HG02981 (cell line): ENCODE measurements at regions not wholly inside any gene's neighbourhood (a gene's known extent, or its start where the extent isn't known, plus 50 kb on each side); places are given as distances from the start of the nearest gene placed in this dataset.
"Not testable (repeated sequence)": the region's sequence is repeated elsewhere in the genome, so short reads cannot be mapped to it uniquely, and the experiment has no call there.

Experiments
- ATAC-seq: cut with Tn5 transposase; IDR thresholded peaks from one replicate; pipeline ENCODE4 v1.9.1; 2021; ENCODE audit warnings: mild to moderate bottlenecking, moderate library complexity; ENCODE audit not compliant: unreplicated experiment

DNA sequence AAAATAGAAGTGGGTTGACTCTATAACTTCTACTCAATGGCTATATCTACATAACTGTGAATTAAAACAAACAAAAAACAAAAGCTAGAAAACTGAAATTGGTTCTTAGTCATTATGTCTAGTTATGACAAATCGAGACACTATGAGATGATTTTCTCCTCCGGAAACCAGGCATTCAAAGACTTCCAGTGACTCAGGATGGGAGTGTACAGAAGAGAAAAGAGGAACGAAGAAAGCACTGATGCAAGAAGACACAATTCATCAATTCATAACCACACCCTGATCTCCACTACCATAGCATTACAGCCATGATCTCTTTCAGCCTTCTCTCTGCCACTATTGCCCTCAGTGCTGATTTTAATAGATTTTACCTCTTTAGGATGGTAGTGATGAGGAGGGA, 253.6 kb downstream of the CBLL2 start:
- peak; percentile 99 for ATAC-seq

DNA sequence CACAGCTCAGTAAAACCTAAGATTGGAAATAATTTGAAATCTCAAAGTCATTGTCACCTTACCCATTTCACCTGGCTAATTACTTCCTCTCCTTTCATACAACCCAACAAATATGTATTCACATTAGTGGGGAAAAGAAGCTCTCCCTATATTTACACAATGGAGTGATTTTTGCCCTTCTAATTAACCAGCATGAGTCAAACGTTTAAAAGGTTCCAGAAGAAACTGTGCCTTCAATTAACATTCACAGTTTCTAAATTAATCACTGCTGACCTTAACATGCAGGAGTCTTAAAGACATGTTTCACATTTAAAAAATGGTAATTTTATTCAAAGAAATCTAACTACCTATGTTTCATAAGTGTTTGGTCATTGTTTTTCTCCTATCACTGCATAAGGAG, 254.6 kb downstream of the CBLL2 start:
- no peak for ATAC-seq

DNA sequence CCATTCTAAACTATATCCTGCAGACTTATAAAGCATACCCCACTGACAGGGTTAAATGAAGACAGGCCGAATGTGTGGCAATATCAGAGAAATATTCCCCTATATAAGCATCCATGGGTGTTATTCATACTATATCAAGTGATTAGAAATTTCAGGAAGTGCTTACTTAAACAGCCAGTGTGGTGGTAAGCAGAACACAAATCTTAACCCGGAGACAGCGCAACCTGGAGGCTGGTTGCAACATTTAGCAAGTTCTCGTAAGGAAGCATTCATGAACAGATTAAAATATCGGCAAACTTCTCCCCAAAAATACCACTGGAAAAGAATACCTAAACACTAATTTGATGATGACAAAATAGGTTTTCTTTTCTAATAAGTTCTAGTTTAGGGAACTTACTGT, 261.2 kb downstream of the CBLL2 start:
- no peak for ATAC-seq

DNA sequence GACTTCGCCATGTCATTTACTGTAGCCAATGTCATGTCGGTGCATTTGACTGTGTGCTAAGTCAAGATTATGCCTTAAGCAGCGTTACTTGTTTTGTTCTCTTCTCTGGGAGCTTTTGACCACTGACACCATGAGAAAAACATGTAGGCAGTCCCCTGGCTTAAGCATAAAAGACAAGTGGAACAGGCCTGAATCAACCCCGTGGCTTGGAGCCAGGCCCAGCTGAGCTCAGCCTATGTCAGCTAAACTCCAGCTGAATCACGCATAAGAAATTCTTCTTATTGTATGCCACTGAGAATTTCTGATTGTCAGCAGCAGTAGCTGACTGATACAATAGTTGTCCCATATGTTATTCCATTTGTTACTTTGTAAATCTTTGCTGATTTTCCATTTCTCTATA, 261.9 kb downstream of the CBLL2 start:
- no peak for ATAC-seq

DNA sequence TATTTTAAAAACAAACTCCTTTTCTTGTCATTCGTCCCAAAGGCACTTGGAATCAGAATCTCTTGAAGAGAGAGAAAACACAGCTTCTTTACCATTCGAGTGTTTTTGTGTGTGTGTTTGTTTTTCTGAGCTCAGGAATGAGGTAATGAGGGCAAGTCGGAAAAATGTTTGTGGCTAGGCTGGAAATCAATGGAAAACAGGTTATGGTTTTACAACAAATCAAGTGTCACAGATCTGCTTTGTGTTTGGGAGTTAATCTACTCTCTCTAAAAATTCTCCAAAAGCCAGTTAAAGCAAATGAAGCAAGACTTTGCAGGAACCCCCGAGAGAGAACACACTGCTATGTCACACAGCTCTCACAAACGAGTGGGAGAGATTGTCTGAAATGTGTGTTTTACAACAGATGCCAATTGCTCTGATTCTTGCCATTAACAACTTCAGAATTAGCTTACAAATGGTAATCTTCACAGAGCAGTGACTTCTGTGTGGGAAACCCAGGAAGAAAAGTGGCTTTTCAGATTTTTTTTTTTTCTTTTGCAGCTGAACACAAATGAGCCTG, 264.1 kb downstream of the CBLL2 start:
- no peak for ATAC-seq

DNA sequence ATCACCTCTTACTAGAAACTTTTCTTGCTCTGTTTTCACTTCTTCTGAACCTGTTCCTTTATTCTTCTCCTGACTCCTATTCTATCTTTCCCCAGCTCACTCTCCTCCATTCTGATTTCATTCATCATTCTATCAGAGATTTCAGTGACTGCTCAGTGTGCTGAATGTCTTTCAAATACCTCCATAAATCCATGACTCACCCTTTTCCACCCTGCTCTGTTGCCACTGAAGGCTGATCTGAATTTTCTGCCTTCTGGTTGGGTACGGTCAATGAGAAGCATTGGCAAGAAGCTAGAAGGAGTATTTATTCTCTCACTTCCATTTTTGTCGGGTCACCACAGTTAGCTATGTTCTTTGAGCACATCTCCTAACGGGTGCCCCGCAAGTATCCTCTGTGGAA, 265.9 kb downstream of the CBLL2 start:
- ATAC-seq: no peak

DNA sequence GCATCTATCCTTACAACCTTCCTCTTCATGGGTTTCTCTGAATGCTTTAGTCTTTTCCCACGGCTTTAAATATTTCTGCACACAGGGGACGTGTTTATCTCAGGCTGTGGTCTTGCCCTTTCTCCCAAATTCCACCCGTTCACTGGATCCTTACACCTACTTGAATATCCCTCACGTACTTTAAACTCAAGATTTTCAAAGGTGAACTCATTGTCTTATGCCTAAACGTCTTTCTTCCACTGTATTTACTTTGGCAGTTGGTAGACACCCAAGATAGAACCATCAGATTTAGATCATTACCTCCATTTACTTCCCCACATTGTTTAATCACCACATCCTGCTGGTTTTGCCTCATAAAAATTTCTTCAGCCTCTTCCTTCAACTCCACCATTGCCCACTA, 269.2 kb downstream of the CBLL2 start:
- ATAC-seq: no peak

DNA sequence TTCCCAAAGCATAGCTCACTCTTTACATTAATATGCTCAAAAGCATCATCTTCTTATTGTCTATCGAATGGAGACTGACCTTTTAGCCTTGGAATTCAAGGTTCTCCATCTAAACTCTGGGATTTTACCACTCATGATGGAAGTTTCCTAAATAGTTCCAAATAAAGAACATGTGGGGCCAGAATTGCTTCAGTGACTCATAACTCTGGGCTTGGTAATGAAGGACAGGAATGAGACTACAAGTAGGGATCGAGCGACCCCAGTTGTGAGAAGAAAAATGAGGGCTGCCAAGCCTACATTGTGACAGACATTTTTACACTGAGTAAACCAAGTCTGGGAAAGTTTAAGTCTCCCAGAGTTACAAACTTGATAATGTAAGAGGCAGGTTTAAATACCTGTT, 269.9 kb downstream of the CBLL2 start:
- no peak for ATAC-seq

DNA sequence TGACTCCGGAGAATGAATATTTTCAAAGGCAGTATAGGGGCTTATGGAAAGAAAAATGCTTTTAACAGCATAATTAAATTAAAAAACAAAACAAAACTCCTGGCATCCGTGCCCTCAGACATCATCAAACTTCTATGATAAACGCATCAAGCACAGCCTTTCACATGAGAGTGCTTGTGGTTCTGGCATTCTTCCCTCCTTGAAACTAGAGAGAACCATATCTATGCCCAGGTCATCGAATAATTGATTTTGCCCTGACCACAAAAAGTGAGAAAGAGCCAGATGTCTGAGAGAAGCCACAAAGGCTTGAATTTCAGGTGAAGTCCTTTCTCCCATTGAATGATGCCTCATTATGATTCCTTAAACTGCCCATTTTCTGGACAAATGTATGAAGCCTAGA, 286.8 kb downstream of the CBLL2 start:
- ATAC-seq: no peak

DNA sequence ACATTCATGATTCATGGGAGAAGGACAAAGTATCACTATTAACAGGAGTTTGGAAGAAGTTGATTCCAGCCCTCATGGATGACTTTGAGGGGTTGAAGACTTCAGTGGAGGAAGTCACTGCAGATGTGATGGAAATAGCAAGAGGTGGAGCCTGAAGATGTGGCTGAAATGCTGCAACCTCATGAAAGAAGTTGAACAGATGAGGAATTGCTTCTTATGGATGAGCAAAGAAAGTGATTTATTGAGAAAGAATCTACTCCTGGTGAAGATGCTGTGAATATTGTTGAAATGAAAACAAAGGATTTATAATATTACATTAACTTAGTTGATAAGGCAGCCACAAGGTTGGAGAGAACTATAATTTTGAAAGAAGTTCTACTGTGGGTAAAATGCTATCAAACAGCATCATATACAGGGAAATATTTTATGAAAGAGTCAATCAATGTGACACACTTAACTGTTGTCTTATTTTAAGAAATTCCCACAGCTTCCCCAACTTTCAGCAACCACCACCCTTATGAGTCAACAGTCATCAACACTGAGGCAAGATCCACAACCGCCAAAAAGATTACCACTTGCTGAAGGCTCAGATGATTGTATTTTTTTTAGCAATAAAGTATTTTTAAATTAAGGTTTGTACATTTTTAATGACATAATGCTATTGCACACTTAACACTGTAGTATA, 302.6 kb downstream of the CBLL2 start:
- ATAC-seq: no peak

DNA sequence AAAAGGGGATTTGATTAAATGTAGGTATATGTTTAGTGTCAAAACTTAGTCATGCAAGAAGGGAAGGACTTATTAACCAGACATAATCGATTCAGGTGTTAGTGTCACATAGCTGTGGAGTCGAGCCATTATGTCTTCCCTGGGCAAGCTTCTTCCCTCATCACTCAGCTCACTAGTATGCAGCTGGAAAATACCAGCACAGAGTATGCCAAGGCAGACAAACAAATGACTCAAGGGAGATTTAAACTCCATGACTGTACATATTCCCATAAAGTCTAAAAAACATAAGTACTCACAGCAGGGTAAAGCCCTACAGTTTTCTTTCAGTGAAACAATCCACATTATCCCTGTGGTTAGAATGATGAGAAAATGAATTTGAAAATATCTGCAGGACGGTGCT, 304.5 kb downstream of the CBLL2 start:
- no peak for ATAC-seq

DNA sequence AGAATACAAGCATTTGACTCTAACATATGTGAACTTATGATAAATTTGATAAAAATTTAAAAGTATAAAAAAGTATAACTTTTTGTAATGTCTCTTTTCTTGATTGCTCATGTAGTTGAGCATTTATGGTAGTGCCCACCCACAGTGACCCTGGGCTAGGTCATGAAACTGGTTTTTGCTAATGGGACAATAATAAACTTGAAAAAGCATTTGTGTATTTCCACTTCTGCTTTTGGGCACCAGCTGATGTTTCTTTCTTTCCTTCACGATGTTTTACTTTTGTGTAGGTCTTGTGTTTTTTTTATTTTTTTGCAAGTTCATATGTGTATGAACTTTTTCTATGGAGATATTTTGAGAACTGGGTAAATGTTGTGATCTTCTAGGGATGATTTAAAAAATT, 313.1 kb downstream of the CBLL2 start:
- no peak for ATAC-seq

DNA sequence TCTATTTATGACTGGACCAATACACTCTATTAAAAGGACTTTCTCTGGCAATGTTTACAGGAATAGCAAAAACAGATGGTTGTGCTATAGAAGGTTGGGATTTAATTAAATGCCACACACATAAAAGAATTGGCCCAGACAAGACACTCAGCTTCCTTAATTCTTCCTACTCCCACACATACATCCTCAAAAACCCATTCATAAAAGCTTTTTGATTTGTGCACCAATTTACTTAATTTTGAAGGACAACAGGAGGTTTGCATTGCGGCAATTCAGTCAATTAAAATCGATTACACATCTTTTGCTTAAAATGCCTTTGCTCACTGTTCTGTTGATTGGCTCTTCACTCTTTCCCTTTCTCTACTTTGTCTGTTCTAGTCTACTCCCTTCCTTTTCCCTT, 317.1 kb downstream of the CBLL2 start:
- ATAC-seq: no peak

DNA sequence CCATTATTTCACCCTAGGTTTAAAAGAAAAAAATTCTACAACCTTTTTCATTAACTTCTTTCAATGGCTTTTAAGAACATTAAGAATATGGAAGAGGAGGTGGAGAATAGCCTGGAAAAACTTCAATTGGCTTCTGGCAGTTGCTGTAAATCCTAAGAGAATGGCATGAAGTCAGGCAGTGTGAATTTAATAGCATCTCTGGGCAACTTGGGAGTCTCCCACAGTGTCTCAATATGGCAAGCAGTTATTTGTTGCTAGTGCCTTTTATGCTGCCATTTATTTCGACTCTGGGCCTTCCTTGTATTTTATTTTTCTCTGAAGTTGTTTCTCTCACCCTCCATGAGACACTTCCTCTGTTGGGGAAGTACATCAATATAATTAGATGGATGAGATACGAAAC, 322.1 kb downstream of the CBLL2 start:
- no peak for ATAC-seq

DNA sequence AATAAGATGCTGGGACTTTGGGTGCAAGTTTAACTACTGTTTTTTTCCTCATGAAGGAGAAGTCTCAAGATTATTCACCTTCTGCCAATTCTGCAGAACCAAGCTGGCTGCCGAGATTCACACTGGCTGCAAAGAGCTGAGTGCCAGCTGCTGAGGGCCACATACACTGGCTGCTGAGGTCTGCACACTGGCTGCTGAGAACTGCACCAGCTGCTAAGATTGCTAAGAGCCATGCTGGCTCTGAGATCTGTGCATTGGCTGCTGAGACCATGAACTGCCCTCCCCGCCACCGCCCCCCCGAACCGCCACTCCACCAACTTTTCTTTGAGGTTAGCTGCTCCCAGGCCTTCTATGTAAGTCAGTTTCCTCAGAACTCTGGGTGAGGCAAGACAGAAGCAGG, 330.3 kb downstream of the CBLL2 start:
- ATAC-seq: no peak

DNA sequence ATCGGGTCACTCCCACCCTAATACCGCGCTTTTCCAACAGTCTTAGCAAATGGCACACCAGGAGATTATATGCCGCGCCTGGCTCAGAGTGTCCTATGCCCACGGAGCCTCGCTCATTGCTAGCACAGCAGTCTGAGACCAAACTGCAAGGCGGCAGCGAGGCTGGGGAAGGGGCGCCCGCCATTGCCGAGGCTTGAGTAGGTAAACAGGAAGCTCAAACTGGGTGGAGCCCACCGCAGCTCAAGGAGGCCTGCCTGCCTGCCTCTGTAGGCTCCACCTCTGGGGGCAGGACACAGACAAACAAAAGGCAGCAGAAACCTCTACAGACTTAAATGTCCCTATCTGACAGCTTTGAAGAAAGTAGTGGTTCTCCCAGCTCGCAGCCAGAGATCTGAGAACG, 336.7 kb downstream of the CBLL2 start:
- not testable (repeated sequence) for ATAC-seq

DNA sequence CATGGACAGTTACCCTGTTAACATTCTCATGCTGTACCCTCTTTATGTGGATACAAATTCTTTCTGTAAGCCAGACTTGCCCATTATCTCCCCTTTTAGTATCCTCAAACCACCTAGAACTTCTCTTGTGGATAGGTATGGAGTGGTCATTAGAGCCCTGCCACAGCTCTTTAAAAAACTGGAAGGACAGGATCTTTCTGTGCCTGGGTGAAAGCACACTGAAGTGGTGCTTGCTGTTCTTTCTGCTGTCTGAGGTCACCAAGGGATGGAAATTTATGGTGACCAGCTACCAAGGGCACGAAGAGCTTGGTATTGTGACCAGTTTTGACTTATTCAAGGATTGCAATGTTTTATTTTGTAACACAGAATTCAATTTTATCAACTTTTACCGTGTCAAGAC, 344.2 kb downstream of the CBLL2 start:
- no peak for ATAC-seq

DNA sequence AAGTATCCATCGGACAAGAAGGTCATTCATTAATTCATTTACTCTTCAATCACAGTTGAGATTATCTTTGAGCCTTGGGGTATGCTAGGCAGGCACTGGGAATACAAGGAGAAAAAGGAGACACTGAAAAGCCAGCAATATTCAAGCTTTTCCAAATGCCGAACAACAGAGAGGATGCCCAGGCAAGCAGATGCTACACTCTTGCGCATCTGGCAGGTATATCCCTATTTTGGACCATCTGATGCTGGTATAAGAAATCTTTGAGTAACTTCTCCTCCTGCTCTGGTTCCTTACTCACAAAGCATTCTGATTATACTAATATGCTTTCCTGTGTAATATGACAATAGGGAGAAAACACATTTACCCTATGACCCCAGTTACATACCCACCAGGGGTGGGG, 354.9 kb downstream of the CBLL2 start:
- no peak for ATAC-seq

DNA sequence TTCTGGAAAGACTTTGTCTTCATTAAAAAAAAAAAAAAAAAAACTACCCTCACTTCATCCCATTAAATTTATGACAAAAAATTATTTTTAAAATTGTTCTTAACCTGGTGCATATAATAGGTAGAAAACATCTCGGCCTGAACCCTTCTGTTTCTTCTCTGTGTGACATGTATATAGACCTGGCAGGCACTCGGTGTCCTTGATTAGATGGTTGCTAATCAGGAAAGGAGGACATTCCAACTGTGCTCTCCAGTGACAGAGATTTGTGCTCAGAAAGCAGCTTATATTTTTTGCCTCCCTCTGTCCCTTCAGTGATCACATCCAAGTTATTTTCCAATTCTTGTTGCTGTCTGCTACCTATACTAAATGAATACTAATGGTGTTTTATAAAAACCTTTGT, 355.6 kb downstream of the CBLL2 start:
- no peak for ATAC-seq

DNA sequence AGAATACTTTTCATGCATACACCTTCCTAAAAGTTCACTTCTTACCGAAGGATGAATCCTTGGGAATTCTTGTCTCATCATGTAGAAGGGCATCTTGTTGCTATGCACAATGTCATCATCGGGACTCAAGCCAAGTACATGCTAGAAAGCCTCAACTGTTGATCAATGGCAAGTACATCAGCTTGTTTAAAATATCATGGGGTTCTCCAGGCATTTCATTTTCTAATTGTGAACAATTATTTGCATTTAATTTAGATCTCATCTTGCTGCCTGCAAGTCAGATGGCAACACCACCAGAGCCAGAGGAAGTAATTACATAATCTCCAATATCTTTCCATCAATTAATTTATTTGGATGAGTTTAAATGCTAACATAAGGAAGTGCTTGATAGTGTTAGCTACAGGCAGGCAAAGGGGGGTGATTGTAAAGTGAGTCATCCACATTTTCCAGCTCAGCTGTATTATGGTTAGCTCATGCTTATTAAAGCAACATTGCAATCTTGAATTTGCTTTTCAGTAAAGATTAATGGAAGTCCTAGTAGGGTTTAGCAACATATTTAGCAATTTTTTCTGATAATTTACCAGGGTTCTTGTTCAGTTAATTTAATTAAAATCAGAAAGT, 356.5 kb downstream of the CBLL2 start:
- no peak for ATAC-seq

DNA sequence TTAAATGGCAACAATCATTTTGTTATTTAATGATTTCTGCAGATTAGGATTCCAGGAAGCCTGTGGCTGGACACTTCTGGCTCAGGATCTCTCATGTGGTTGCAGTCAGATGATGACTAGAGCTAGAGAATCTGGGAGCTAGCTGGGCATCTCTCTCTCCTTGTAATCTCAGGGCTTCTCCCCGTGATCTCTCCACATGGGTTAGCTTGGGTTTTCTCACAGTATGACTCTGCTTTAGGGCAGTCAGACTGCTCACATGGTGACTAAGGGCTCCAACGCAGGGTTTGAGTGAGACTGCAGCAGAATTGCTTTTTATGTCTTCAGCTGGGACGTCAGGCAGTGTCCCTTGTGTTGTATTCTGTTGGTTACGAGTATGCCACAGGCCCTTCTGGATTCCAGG, 361.4 kb downstream of the CBLL2 start:
- ATAC-seq: no peak

DNA sequence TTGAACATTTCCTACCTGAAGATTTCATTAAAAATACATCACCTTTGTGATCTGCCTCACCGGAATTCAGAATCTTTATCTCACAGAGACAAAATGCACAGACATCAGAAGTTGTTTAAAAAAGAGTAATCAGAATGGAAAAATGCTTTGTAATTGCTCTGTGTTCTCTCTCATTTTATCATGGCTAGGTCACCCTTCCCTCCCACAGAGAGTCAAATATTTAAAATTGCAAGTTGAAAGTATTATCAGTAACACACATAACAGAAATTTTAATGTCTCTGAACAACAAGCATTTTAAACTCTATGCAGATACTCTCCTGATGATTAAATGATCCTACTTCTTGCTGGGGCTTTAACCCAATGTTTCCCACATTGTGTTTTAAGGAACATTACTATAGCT, 362.0 kb downstream of the CBLL2 start:
- no peak for ATAC-seq

DNA sequence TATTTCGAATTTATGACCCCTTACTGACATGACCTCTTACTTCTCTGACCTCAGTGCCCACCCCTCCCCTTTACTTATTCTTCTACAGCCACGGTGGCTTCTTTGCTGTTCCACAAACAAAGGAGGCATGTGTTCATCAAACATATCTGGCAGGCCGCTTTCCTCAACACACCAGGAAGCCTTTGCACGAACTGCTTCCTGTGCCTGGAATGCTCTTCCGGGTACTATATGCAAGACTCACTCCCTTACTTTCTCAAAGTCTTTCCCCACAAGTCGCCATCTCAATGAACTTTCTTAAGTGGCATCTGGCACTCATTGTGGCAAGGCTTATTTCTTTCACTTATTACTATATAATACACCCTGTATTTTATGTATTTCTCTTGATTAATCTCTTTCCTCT, 351.5 kb upstream of the DDX53 start:
- no peak for ATAC-seq
